HCT116 (cell line): ENCODE measurements at regions not wholly inside any gene's neighbourhood (a gene's known extent, or its start where the extent isn't known, plus 50 kb on each side); places are given as distances from the start of the nearest gene placed in this dataset.

Source experiments
- EGR1 ChIP-seq: IDR thresholded peaks from 2 replicates; pipeline ENCODE4 v1.6.1; 2012; ENCODE audit warnings: low read depth
- TCF7L2 ChIP-seq: IDR thresholded peaks from 2 replicates; pipeline ENCODE4 v1.7.0; 2011; ENCODE audit warnings: borderline replicate concordance, inconsistent platforms; ENCODE audit not compliant: insufficient read depth, insufficient read length; ENCODE audit errors: extremely low read depth

- TF ChIP-seq EGR1 = no peak
- no peak for TF ChIP-seq TCF7L2
These were observed 200.5 kb upstream of the FANCL start for GRCh38 chr2:58441643-58442042.
